AG04449 (cell line): ENCODE measurements at regions not wholly inside any gene's neighbourhood (a gene's known extent, or its start where the extent isn't known, plus 50 kb on each side); places are given as distances from the start of the nearest gene placed in this dataset.

Source experiments
- CTCF ChIA-PET: fragments of 350-600 bp; formaldehyde crosslinking; extraction: SDS; loops from one replicate; lab custom pipeline; 2021; ENCODE audit warnings: antibody characterized with exemption; lab: Yijun Ruan, JAX
- POLR2A ChIA-PET: fragments of 400-600, 350-600 bp; formaldehyde crosslinking; extraction: SDS; loops from one replicate; lab custom pipeline; 2020; ENCODE audit warnings: antibody characterized with exemption, inconsistent platforms; lab: Yijun Ruan, JAX
- DNase-seq: peaks from one replicate; pipeline ENCODE4 v3.0.0-alpha.2; 2010; ENCODE audit warnings: low read depth, low spot score
- H3K4me3 ChIP-seq: 2 replicates; pipeline ENCODE4 v1.5.1; 2011; ENCODE audit warnings: low read depth, mild to moderate bottlenecking, control low read depth, low read length
- CTCF ChIP-seq: IDR thresholded peaks from one replicate; pipeline ENCODE4 v1.5.1; 2011; ENCODE audit warnings: mild to moderate bottlenecking, moderate library complexity, low read length, control low read depth, inconsistent platforms; ENCODE audit not compliant: insufficient read depth; ENCODE audit errors: missing control alignments

DNA sequence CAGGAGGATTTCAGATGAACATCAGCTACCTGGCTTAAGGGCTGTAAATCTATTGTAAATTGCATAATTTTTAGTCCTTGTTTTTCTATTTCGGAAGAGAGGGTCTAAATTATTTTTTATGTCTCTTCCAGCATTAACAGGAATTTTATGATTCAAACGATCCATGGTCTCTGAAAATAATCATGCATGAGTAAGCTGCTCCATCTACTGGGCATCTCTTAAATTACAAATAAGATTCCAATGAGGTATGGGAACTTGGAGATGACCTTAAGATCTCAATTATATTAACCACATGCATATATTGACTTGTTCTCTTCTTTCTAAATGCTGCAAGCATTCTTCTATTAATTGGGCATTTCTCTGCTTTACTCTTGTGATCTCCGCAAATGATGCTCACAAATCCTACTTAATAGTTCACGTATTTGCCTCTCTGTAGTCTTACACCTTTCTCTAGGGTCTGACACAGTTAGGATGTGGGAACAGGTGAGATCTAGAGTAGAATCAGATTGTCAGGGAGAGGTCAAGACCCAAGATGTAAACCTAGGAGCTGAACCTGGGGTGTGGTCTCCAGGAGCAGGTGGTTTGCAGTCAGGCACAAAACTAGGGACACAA, 86.9 kb downstream of the NUDT12 start:
- DNase-seq: no peak

DNA sequence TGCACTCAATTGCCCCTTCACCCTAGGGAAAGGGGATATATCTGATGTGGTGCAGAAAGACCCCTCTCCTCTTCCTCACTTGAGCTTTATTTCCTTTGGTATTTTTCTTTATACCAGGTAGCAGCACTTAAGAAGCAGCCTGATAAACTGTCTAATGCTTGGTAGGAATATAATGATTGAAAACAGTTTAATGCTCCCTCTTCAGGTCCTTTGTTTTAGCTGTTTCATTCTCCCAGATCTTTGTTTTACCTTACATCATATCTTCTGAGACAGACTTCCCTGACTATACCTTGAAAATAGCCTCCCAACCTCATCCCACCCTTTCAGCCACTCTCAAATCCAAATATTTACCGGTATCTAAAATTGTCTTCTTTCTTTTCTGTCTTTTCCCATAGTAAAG, 87.9 kb downstream of the NUDT12 start:
- TF ChIP-seq CTCF: no peak
- ChIA-PET CTCF (interaction anchor here (0.6 to 9.7 kb wide), 50 partner anchors 8 to 938 kb away, joined by 3 to 145 read pairs (median 4); partner anchors contain the start of gene MACIR), POLR2A (interaction anchor here (1.2 kb wide), 1 partner anchor 216 kb away, joined by 5 read pairs; the partner anchor contains the start of gene MACIR)
- no peak for DNase-seq
- H3K4me3 ChIP-seq: no peak overlapping the region

More for the DNA sequence above, 86.9 kb downstream of the NUDT12 start:
- ChIA-PET POLR2A (no interaction called here), CTCF (interaction anchor here (0.6 to 9.7 kb wide), 53 partner anchors 9 to 939 kb away, joined by 3 to 145 read pairs (median 4); partner anchors contain the start of genes GIN1, MACIR and PPIP5K2)
- TF ChIP-seq CTCF: peak; percentile 42
- H3K4me3 ChIP-seq: no peak overlapping the region

DNA sequence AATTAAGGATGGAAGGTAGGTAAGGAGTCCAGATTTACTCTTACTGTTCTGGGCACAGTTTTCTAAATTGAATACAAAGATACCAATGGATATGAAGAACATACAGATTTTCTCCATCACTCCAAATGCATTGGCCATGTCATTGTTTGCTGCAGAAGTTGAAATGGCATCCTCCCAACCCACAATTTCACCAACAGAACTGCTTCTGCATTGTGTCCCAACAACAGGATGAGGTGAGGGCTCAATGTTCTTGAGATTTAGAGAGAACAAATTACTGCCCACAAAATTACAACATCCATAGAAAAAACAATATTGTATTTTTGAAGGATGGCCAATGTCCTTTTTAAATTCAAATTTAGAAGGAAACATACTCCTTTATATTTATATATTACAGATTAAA, 88.9 kb downstream of the NUDT12 start:
- ChIA-PET CTCF (interaction anchor here (1.1 to 9.7 kb wide), 8 partner anchors 10 to 334 kb away, joined by 3 to 145 read pairs (median 14); partner anchors contain the start of gene MACIR), POLR2A (no interaction called here)
- no peak for DNase-seq
- no peak for TF ChIP-seq CTCF
- H3K4me3 ChIP-seq: no peak overlapping the region

GRCh38 chr5:103472830-103473229, 89.8 kb downstream of the NUDT12 start:
- ChIA-PET POLR2A (no interaction called here), CTCF (interaction anchor here (1.0 to 9.7 kb wide), 7 partner anchors 10 to 248 kb away, joined by 3 to 145 read pairs (median 9); partner anchors contain the start of gene MACIR)
- no peak overlapping the region for H3K4me3 ChIP-seq
- TF ChIP-seq CTCF: no peak
- DNase-seq: no peak

- ChIA-PET POLR2A (no interaction called here), CTCF (interaction anchor here (1.0 to 9.7 kb wide), 6 partner anchors 9 to 248 kb away, joined by 3 to 145 read pairs (median 6); partner anchors contain the start of gene MACIR)
- DNase-seq: no peak
Observed at GRCh38 chr5:103472265-103472664, 90.3 kb downstream of the NUDT12 start.

More at GRCh38 chr5:103472265-103472664, 90.3 kb downstream of the NUDT12 start:
- H3K4me3 ChIP-seq: no peak overlapping the region
- TF ChIP-seq CTCF: no peak
